IPS-18a (cell line): ENCODE measurements at regions not wholly inside any gene's neighbourhood (a gene's known extent, or its start where the extent isn't known, plus 50 kb on each side); places are given as distances from the start of the nearest gene placed in this dataset.

Experiments used
- H3K27ac ChIP-seq: one replicate; pipeline ENCODE4 v1.5.1; 2013; ENCODE audit warnings: low read length
- H3K27me3 ChIP-seq: one replicate; pipeline ENCODE4 v1.6.1; 2013; ENCODE audit warnings: mild to moderate bottlenecking, low read length; ENCODE audit not compliant: control insufficient read depth, insufficient read depth
- H3K36me3 ChIP-seq: one replicate; pipeline ENCODE4 v1.6.1; 2013; ENCODE audit warnings: low read depth, low read length; ENCODE audit not compliant: control insufficient read depth
- H3K4me1 ChIP-seq: one replicate; pipeline ENCODE4 v1.6.1; 2013; ENCODE audit warnings: low read depth, low read length; ENCODE audit not compliant: control insufficient read depth
- H3K4me3 ChIP-seq: one replicate; pipeline ENCODE4 v1.5.1; 2013; ENCODE audit warnings: low read length
- H3K9ac ChIP-seq: one replicate; pipeline ENCODE4 v1.6.1; 2013; ENCODE audit warnings: mild to moderate bottlenecking, low read length, moderate library complexity
- H3K9me3 ChIP-seq: one replicate; pipeline ENCODE4 v1.6.1; 2013; ENCODE audit warnings: low read depth, low read length; ENCODE audit not compliant: control insufficient read depth

DNA sequence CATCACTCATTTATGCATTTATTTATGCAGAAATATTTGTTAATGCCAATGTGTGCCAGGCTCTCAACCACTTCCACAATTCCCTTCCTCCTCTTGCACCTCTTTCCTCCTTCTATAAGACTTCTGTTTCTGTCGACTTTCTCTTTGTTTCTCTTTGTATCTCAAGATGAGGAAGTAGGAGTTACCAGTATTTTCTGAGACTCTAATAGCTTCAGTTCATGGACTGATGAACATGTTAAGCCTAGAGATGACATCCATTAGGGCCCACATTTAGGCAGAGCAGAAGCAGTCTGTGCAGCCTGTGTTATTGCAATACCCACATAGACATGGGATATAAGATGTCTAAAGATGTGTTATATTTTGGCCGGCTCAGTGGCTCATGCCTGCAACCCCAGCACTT is 241.8 kb upstream of the SMIM31 start:
- no peak overlapping the region for H3K27ac ChIP-seq
- no peak overlapping the region for H3K4me3 ChIP-seq
- no peaks in the 10 kb centered on the region for H3K36me3 ChIP-seq
- H3K4me1 ChIP-seq, result no peaks in the 10 kb centered on the region
- H3K27me3 ChIP-seq, result no peaks in the 10 kb centered on the region
- H3K9ac ChIP-seq, result no peak overlapping the region
- H3K9me3 ChIP-seq, result no peaks in the 10 kb centered on the region

DNA sequence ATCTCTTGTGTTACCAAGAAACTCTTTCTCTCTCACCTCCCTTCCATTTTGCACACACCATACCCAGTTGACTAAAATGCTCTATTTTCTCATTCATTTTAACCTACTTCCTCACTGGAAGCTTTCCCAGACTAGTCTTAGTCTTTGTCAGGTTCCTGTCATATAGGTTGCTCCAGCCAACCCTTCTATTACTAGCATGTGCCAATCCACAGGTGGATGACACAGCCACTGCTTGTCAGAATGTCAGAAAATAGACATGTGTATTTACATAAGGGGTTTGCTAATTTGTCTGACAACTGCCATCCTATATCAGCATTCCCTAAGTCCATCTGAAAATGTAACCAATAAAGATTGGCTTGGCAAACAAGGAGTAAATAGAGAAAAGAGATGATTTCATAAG is 239.2 kb upstream of the SMIM31 start:
- Histone ChIP-seq H3K27ac (no peak overlapping the region), H3K4me1 (no peaks in the 10 kb centered on the region), H3K9ac (no peak overlapping the region), H3K4me3 (no peak overlapping the region), H3K9me3 (no peaks in the 10 kb centered on the region), H3K27me3 (no peaks in the 10 kb centered on the region), H3K36me3 (no peaks in the 10 kb centered on the region)

DNA sequence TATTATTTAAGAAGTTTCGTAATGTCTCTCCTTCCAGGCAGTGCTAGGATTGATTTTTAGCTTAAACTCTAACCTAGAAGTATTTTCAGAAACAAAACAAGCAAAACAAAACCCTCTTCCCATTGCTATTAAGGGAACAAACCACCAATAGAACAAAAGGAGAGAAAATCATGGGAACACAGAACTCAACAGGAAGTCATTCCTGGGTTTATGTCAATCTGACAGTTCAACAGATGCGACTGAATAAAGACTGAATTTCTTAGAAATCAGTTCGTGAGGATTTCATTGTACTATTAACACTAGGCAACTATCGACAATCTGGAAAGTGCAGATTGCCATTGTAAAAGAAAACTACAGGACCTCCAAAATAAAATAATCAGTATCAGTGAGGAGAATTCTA is 229.1 kb upstream of the SMIM31 start:
- Histone ChIP-seq H3K36me3 (no peaks in the 10 kb centered on the region), H3K9ac (no peak overlapping the region), H3K27ac (no peak overlapping the region), H3K27me3 (no peaks in the 10 kb centered on the region), H3K4me3 (no peak overlapping the region), H3K9me3 (no peaks in the 10 kb centered on the region), H3K4me1 (peaks cover 39% of the 10 kb centered on the region)

DNA sequence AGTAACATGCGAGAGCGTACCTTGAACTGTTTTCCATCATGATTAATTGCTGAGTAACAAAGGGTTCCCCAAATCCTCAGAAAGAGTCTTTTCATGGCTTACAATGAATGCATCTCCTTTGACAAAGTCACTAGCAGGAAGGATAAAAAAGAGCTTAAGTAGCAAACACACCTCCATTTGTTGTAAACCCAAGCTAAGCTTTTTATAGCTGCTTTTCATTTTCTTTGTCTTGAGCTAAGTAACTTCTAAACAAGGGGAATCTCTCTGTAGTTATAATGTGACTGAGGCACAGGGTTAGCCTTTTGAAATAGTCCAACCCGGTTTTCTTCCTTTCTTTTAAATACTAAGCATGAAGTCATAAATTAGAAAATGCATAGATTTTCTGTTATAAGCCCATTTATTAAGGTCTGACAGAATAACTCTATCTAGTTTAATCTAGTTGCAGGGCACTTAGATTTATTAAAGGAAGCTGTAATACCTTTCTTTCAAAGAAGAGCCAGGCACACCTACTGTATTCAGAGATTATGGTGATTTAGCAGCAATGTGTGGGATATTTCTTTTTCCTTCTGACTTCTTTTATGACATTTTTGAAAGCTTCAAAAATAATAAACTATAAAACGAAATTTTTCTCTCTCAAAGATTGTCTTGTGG is 226.9 kb upstream of the SMIM31 start:
- Histone ChIP-seq H3K9ac (no peak overlapping the region), H3K27me3 (no peaks in the 10 kb centered on the region), H3K4me1 (peaks cover 39% of the 10 kb centered on the region), H3K9me3 (no peaks in the 10 kb centered on the region), H3K27ac (no peak overlapping the region), H3K36me3 (no peaks in the 10 kb centered on the region), H3K4me3 (no peak overlapping the region)

DNA sequence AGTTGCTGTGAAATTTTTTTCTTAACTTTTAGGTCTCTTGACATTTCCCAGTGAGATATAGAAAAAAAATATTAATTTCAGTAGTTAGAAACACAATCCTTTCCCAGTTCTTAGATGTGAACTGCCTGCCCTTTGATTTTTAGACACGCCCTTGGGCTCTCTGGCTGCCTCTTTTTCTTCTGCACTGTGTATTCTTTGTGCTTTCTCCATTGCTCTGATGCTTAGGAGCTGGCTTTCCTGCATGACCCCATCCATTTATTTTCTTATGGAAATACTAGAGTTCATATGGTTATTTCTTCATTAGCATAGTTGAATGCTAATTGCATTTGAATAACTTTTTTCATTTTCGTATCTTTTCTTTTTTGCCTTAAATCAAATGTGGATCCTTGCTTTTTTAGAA is 224.9 kb upstream of the SMIM31 start:
- H3K27me3 ChIP-seq, result no peaks in the 10 kb centered on the region
- no peak overlapping the region for H3K9ac ChIP-seq
- no peak overlapping the region for H3K27ac ChIP-seq
- no peaks in the 10 kb centered on the region for H3K9me3 ChIP-seq
- no peaks in the 10 kb centered on the region for H3K36me3 ChIP-seq
- no peak overlapping the region for H3K4me3 ChIP-seq
- H3K4me1 ChIP-seq, result peaks cover 28% of the 10 kb centered on the region

DNA sequence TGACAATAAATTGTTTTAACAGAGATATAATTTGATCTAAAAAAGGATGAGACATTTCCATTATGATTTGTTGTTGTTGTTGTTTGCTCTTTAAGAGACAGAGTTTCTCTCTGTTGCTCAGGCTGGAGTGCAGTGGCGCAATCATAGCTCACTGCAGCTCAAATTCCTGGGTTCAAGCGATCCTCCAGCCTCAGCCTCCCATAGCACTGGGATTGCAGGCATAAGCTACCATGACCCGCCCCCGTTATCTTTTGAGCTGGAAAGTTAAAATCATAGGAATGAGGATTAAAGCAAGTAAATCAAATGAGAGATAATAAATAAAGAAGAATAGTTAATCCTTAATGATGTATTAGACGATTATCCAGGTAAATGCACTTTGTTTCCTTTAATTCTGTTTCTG is 224.4 kb upstream of the SMIM31 start:
- Histone ChIP-seq H3K4me1 (peaks cover 24% of the 10 kb centered on the region), H3K36me3 (no peaks in the 10 kb centered on the region), H3K27ac (no peak overlapping the region), H3K9ac (no peak overlapping the region), H3K4me3 (no peak overlapping the region), H3K9me3 (no peaks in the 10 kb centered on the region), H3K27me3 (no peaks in the 10 kb centered on the region)

DNA sequence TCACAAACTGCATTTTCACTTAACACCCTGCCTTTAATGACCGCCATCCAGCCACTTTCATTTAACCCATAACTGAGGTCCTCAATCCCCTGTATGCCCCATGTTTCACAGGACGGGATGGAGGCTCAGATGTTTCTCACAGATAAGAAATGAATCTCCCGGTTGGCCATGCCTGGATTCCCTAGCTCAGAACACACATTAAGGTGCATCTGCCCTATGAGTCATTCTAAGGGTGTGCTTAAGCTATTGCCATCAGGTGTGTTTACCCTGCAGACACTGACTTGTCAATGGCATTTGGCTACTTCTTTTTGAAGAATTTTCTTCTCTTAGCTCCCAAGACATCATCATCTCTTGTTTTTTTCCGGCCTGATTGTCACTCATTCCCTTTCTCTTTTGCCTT is 222.6 kb upstream of the SMIM31 start:
- Histone ChIP-seq H3K4me1 (peaks cover 25% of the 10 kb centered on the region), H3K9ac (no peak overlapping the region), H3K4me3 (no peak overlapping the region), H3K27me3 (no peaks in the 10 kb centered on the region), H3K36me3 (no peaks in the 10 kb centered on the region), H3K9me3 (no peaks in the 10 kb centered on the region), H3K27ac (no peak overlapping the region)

DNA sequence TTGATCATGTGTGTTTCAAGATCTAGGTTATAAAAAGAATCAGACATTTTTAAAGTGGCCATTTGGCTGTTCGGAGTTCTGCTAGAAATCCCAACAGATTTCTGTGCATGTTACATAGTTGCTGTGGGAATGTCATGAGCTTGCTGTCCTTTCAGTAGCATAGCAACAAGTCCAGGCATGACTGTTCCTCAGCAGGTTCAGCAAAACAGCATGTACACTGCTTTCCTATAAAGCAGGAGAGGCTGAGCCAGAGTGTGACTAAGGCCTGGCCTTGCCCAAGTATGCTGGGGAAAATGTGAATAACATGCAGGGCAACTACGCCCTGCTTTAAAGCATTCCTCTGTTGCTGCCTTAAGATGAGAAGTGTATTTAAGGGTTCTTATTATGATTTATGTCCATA is 217.1 kb upstream of the SMIM31 start:
- H3K27ac ChIP-seq, result no peak overlapping the region
- no peak overlapping the region for H3K4me3 ChIP-seq
- H3K4me1 ChIP-seq, result peaks cover 6% of the 10 kb centered on the region
- no peak overlapping the region for H3K9ac ChIP-seq
- H3K36me3 ChIP-seq, result no peaks in the 10 kb centered on the region
- H3K9me3 ChIP-seq, result no peaks in the 10 kb centered on the region
- no peaks in the 10 kb centered on the region for H3K27me3 ChIP-seq

DNA sequence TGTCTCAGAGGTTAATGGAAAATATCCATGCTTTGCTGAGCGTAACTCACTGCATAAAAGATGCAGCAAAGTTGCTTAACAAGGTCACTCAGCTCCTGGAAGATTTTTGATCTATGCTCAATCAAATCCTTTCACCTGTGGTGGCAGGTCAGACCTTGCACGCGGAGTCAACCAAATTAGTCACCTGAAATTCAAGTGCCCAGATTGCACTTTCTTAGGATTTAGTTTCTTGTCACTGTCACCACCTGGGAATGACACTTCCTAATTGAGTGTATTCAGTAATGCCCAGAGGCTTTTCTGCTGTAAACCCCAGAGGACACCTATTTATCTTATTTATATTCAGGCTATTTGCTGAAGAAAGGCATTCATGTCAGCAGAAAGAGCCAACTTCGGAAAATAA is 215.8 kb upstream of the SMIM31 start:
- no peak overlapping the region for H3K27ac ChIP-seq
- no peak overlapping the region for H3K4me3 ChIP-seq
- no peaks in the 10 kb centered on the region for H3K36me3 ChIP-seq
- H3K4me1 ChIP-seq, result peaks cover 6% of the 10 kb centered on the region
- H3K27me3 ChIP-seq, result no peaks in the 10 kb centered on the region
- H3K9ac ChIP-seq, result no peak overlapping the region
- no peaks in the 10 kb centered on the region for H3K9me3 ChIP-seq

DNA sequence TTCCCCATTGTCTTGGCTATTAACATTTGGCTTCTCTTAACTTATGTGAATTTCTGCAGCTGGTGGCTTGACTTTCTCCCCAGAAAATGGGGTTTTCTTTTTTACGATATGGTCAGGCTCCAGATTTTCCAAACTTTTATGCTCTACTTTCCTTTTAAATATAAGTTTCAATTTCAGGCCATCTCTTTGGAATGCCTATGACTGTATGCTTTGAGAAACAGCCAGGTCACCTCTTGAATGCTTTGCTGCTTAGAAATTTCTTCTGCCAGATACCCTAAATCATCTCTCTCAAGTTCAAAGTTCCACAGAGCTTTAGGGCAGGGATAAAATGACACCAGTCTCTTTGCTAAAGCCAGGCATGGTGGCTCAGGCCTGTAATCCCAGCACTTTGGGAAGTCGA is 212.9 kb upstream of the SMIM31 start:
- Histone ChIP-seq H3K27ac (no peak overlapping the region), H3K4me1 (no peaks in the 10 kb centered on the region), H3K4me3 (no peak overlapping the region), H3K9me3 (no peaks in the 10 kb centered on the region), H3K9ac (no peak overlapping the region), H3K36me3 (no peaks in the 10 kb centered on the region), H3K27me3 (no peaks in the 10 kb centered on the region)

DNA sequence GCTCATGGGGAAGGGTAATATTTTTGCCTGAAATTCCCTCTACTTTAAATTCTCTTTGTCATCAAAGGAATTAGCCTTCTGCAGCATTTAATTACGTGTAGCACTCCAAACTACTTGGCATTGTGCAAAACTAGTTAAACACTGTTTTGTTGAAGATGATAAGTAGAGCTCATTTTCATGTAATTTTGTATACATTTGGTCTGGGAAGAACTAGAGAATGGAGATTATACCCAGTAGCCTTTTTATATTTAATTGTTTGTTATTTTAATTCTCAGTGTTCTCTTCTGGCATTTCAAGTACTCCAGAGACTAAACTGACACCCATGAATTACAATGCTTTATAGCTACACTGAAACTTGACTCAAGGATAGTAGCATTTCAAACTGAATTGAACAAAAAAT is 211.5 kb upstream of the SMIM31 start:
- H3K4me1 ChIP-seq, result no peaks in the 10 kb centered on the region
- H3K9me3 ChIP-seq, result no peaks in the 10 kb centered on the region
- H3K9ac ChIP-seq, result no peak overlapping the region
- no peak overlapping the region for H3K27ac ChIP-seq
- H3K4me3 ChIP-seq, result no peak overlapping the region
- no peaks in the 10 kb centered on the region for H3K36me3 ChIP-seq
- H3K27me3 ChIP-seq, result no peaks in the 10 kb centered on the region

DNA sequence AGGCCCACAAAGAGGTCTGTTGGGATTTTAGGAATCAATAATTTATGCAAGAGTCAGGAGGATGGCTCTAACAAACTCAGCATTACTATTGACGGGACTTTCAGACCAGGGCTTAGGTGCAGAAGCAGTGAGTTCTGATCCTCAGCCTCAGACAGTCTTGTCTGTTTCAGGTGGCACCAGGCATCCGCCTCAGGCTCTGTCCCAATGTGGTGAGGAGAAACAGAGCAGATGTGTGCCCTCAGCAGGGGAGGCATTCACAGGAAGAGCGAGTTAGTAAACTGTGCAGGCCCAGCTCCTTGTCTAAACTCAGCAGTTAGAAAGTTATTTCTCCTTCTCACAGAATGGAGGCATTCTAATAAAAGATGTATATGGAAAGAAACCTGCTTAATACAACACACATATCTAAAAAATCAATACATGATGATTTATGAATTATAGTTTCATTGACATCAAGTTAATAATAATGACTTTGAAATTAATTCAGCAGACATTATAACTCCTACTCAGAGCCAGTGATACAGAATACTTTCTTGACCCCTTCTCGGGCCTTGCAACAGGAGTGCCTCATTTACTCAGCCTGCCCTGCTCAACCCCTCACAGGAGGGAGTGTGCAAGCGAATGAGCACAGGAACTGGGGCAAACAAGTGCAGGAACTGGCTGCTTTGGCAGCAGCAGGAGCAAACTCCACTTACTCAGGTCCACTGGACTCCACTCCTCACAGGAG is 202.8 kb upstream of the SMIM31 start:
- no peaks in the 10 kb centered on the region for H3K9me3 ChIP-seq
- no peaks in the 10 kb centered on the region for H3K27me3 ChIP-seq
- H3K9ac ChIP-seq, result no peak overlapping the region
- H3K4me1 ChIP-seq, result no peaks in the 10 kb centered on the region
- H3K36me3 ChIP-seq, result no peaks in the 10 kb centered on the region
- no peak overlapping the region for H3K27ac ChIP-seq
- no peak overlapping the region for H3K4me3 ChIP-seq
